ENCODE measurements at regions not wholly inside any gene's neighbourhood (a gene's known extent, or its start where the extent isn't known, plus 50 kb on each side); places are given as distances from the start of the nearest gene placed in this dataset.

DNA sequence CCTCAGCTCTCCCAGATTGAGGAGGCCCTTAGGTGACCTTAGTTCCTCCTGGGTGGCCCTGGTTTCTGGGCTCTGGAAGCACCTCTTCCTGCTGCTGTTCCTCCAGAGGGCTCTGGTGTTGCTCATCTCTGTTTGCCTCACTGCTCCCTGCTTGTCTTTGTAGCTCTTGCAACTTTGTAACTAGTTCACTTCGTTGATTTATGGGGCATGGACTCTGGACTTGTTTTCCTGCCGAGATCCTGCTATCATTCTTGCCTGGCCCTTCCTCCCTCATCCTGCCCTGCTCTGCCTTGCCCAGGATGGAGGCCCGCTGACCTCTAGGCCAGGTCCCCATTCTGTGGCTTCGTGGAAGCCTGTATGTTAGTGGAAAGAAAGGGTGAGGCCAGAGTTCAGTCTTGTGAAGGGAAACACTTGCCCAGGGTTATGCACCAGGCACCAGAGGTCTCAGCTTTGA lies 169.3 kb downstream of the MACROH2A1 start:
- TF ChIP-seq, protein P1, sequence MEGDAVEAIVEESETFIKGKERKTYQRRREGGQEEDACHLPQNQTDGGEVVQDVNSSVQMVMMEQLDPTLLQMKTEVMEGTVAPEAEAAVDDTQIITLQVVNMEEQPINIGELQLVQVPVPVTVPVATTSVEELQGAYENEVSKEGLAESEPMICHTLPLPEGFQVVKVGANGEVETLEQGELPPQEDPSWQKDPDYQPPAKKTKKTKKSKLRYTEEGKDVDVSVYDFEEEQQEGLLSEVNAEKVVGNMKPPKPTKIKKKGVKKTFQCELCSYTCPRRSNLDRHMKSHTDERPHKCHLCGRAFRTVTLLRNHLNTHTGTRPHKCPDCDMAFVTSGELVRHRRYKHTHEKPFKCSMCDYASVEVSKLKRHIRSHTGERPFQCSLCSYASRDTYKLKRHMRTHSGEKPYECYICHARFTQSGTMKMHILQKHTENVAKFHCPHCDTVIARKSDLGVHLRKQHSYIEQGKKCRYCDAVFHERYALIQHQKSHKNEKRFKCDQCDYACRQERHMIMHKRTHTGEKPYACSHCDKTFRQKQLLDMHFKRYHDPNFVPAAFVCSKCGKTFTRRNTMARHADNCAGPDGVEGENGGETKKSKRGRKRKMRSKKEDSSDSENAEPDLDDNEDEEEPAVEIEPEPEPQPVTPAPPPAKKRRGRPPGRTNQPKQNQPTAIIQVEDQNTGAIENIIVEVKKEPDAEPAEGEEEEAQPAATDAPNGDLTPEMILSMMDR (IDR thresholded peaks at IDR 0.05; ENCODE audit: borderline replicate concordance, extremely low read depth, low read length, poor library complexity, severe bottlenecking): no peak
- TF ChIP-seq EZH2 (IDR thresholded peaks at IDR 0.05; ENCODE audit: borderline replicate concordance, low read depth, low read length, severe bottlenecking): no peak
- DNase-seq: no peak
- H3K4me3 ChIP-seq (ENCODE audit: low read depth in 1 of 2, low read length in 2 of 2): no peak overlapping the region
- H3K4me2 ChIP-seq (ENCODE audit: insufficient read depth, low read length): no peak overlapping the region
- H3K9me3 ChIP-seq (ENCODE audit: insufficient read depth, low read length, severe bottlenecking): no peaks in the 10 kb centered on the region
- no peaks in the 10 kb centered on the region for H3K4me1 ChIP-seq (ENCODE audit: insufficient read depth, low read length)
- ATAC-seq (ENCODE audit: insufficient read depth, low read depth): no peak
- H3K27ac ChIP-seq (ENCODE audit: low read length): no peak overlapping the region
- H2AFZ ChIP-seq (ENCODE audit: low read depth, low read length): no peak overlapping the region
- peaks cover 8% of the 10 kb centered on the region for H3K27me3 ChIP-seq (ENCODE audit: insufficient read depth, low read length, poor library complexity)
- no peak overlapping the region for H3K9ac ChIP-seq (ENCODE audit: low read depth, low read length)
- no peaks in the 10 kb centered on the region for H4K20me1 ChIP-seq (ENCODE audit: insufficient read depth, low read length)
- H3K79me2 ChIP-seq (ENCODE audit: insufficient read depth, low read length): no peaks in the 10 kb centered on the region
- H3K36me3 ChIP-seq (ENCODE audit: insufficient read depth, low read length): no peaks in the 10 kb centered on the region

DNA sequence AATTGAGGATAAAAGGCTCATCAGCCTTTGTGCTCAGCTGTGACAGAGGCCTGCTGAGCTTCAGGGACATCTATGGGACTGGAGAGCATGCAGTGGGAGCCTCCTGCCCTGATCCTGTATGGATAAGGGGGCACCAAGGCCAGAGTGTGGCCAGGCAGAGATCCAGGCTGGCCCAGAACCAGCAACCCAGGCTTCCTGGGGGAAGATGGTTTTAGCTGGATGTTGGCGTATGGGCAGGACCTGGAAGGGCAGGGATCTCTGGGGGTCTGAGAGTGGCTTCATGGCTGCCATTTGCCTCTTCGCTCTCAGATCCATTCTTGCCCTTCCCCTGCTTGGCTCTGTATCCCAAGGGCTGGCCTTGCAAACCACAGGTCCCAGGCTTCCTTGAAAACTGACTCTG lies 169.9 kb downstream of the MACROH2A1 start:
- Histone ChIP-seq H3K4me1 (ENCODE audit: insufficient read depth, low read length) (no peaks in the 10 kb centered on the region), H3K9me3 (ENCODE audit: insufficient read depth, low read length, severe bottlenecking) (no peaks in the 10 kb centered on the region), H3K27ac (ENCODE audit: low read length) (no peak overlapping the region), H3K27me3 (ENCODE audit: insufficient read depth, low read length, poor library complexity) (peaks cover 8% of the 10 kb centered on the region), H4K20me1 (ENCODE audit: insufficient read depth, low read length) (no peaks in the 10 kb centered on the region), H3K36me3 (ENCODE audit: insufficient read depth, low read length) (no peaks in the 10 kb centered on the region), H3K4me2 (ENCODE audit: insufficient read depth, low read length) (no peak overlapping the region), H2AFZ (ENCODE audit: low read depth, low read length) (no peak overlapping the region), H3K9ac (ENCODE audit: low read depth, low read length) (no peak overlapping the region), H3K4me3 (ENCODE audit: low read depth in 1 of 2, low read length in 2 of 2) (no peak overlapping the region), H3K79me2 (ENCODE audit: insufficient read depth, low read length) (no peaks in the 10 kb centered on the region)
- no peak for DNase-seq
- TF ChIP-seq, protein P1 (IDR thresholded peaks at IDR 0.05; ENCODE audit: borderline replicate concordance, extremely low read depth, low read length, poor library complexity, severe bottlenecking): no peak
- no peak for TF ChIP-seq EZH2 (IDR thresholded peaks at IDR 0.05; ENCODE audit: borderline replicate concordance, low read depth, low read length, severe bottlenecking)
- no peak for ATAC-seq (ENCODE audit: insufficient read depth, low read depth)

DNA sequence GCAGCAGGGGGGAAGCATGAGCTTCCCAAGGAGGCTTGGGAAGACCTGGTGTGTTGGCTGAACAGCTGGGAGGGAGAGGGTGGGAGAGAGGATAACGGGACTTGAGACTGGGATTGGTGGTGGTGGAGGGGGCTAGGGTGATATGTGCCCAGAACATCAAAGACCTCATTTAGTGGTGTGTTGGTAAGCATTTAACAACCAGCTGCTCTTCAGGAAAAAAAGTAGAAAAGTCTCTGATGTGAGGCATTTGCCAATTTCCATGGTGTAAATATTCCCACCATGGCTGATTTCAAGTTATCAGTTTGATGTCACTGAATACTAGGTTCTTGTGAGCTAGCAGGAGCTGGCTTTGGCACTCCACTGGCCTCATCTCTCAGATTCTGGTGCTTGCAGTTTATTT lies 170.8 kb downstream of the MACROH2A1 start:
- peaks cover 6% of the 10 kb centered on the region for H3K27me3 ChIP-seq (ENCODE audit: insufficient read depth, low read length, poor library complexity)
- no peak overlapping the region for H3K9ac ChIP-seq (ENCODE audit: low read depth, low read length)
- H4K20me1 ChIP-seq (ENCODE audit: insufficient read depth, low read length): no peaks in the 10 kb centered on the region
- TF ChIP-seq EZH2 (IDR thresholded peaks at IDR 0.05; ENCODE audit: borderline replicate concordance, low read depth, low read length, severe bottlenecking): no peak
- TF ChIP-seq, protein P1 (IDR thresholded peaks at IDR 0.05; ENCODE audit: borderline replicate concordance, extremely low read depth, low read length, poor library complexity, severe bottlenecking): no peak
- DNase-seq (no peak), ATAC-seq (ENCODE audit: insufficient read depth, low read depth) (no peak)
- no peaks in the 10 kb centered on the region for H3K9me3 ChIP-seq (ENCODE audit: insufficient read depth, low read length, severe bottlenecking)
- no peaks in the 10 kb centered on the region for H3K36me3 ChIP-seq (ENCODE audit: insufficient read depth, low read length)
- H3K4me1 ChIP-seq (ENCODE audit: insufficient read depth, low read length): no peaks in the 10 kb centered on the region
- no peak overlapping the region for H2AFZ ChIP-seq (ENCODE audit: low read depth, low read length)
- H3K4me2 ChIP-seq (ENCODE audit: insufficient read depth, low read length): no peak overlapping the region
- no peak overlapping the region for H3K27ac ChIP-seq (ENCODE audit: low read length)
- H3K79me2 ChIP-seq (ENCODE audit: insufficient read depth, low read length): no peaks in the 10 kb centered on the region
- H3K4me3 ChIP-seq (ENCODE audit: low read depth in 1 of 2, low read length in 2 of 2): no peak overlapping the region
